ENCODE measurements at regions not wholly inside any gene's neighbourhood (a gene's known extent, or its start where the extent isn't known, plus 50 kb on each side); places are given as distances from the start of the nearest gene placed in this dataset.

DNA sequence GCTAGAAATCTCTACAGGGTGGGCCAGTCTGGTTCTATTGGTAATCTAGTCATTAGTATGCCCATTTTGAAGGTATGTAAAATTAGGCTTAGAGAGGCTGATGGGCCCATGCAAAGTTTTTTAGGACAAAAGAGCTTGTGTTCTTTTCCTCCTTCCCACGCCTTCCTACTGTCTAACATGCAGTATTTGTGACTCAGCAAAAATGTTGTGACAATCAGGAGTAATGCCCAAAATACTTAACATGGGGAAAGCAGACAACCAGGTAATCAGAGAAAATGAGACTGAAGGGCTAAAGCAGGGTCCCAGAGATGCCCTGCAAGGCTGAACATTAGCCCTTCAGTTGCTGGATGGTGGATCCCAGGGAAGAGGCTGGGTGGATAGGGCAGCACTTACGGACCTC lies 437.9 kb downstream of the BCL11B start (continued):
- TF ChIP-seq, protein P1, sequence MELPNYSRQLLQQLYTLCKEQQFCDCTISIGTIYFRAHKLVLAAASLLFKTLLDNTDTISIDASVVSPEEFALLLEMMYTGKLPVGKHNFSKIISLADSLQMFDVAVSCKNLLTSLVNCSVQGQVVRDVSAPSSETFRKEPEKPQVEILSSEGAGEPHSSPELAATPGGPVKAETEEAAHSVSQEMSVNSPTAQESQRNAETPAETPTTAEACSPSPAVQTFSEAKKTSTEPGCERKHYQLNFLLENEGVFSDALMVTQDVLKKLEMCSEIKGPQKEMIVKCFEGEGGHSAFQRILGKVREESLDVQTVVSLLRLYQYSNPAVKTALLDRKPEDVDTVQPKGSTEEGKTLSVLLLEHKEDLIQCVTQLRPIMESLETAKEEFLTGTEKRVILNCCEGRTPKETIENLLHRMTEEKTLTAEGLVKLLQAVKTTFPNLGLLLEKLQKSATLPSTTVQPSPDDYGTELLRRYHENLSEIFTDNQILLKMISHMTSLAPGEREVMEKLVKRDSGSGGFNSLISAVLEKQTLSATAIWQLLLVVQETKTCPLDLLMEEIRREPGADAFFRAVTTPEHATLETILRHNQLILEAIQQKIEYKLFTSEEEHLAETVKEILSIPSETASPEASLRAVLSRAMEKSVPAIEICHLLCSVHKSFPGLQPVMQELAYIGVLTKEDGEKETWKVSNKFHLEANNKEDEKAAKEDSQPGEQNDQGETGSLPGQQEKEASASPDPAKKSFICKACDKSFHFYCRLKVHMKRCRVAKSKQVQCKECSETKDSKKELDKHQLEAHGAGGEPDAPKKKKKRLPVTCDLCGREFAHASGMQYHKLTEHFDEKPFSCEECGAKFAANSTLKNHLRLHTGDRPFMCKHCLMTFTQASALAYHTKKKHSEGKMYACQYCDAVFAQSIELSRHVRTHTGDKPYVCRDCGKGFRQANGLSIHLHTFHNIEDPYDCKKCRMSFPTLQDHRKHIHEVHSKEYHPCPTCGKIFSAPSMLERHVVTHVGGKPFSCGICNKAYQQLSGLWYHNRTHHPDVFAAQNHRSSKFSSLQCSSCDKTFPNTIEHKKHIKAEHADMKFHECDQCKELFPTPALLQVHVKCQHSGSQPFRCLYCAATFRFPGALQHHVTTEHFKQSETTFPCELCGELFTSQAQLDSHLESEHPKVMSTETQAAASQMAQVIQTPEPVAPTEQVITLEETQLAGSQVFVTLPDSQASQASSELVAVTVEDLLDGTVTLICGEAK (IDR thresholded peaks at IDR 0.05), result no peak
- TF ChIP-seq, protein P1 (CRISPR knock-in tag; IDR thresholded peaks at IDR 0.05), result no peak

DNA sequence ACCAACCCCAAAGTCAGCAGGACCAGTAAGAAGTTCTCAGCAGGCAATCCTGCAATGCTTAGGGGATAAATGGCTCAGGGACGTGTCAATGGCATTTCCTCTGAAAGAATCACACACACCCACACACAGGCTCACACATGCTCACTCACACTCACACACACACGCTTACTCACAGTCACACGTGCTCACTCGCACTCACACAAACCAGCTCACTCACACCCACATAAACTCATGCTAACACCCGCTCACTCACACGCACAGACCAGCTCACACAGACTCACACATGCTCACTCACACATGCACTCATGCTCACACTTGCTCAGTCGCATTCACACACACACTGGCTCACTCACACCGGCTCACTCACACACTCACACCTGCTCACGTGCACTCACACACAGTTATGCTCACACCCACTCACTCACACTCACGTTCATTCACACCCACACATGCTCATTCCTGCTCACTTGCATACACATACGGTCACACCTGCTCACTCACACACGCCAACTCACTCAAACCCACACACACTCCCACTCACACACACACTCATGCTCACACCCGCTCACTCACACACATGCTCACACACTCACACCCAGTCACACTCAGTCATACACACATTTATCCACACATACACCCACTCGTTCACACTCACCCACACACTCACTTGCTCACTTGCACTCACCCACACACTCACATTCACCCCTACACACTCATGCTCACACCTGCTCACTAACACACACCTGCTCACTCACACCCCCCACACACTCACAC lies 436.8 kb downstream of the BCL11B start:
- Histone ChIP-seq H3K4me2 (ENCODE audit: low read depth, low read length) (no peak overlapping the region), H3K9me3 (ENCODE audit: low read length) (no peaks in the 10 kb centered on the region), H3K4me1 (ENCODE audit: insufficient read depth, low read length) (no peaks in the 10 kb centered on the region), H3K36me3 (replicated peaks in 1 of 2; ENCODE audit: control insufficient read depth in 1 of 2, insufficient read depth in 2 of 2, low read length in 2 of 2) (no peaks in the 10 kb centered on the region), H3K79me2 (ENCODE audit: insufficient read depth, low read length) (no peaks in the 10 kb centered on the region), H4K20me1 (ENCODE audit: insufficient read depth, low read length) (no peaks in the 10 kb centered on the region), H2AFZ (ENCODE audit: low read length) (no peak overlapping the region), H3K27me3 (ENCODE audit: control insufficient read depth in 1 of 2, insufficient read depth in 2 of 2, low read length in 2 of 2) (no peaks in the 10 kb centered on the region; a peak in 1 of 5 replicates), H3K4me3 (replicated peaks in 1 of 3; ENCODE audit: insufficient read depth in 1 of 3, low read depth in 2 of 3, low read length in 3 of 3) (no peak overlapping the region), H3K27ac (ENCODE audit: extremely low read length, insufficient read depth, low read length) (no peak overlapping the region), H3K9ac (ENCODE audit: insufficient read depth, low read depth, low read length) (no peak overlapping the region)
- no TSS peak for BruUV-seq (replicated peaks)
- ChIA-PET POLR2A (no interaction called here), CTCF (ENCODE audit: low intra/inter-chr PET ratio, low total read pairs) (no interaction called here)
- ATAC-seq, result no peak
- in situ Hi-C loops (cut with HindIII; ENCODE audit: extremely low pct_ligation_motif_present, low pct_unique_long_range_greater_than_20kb), result no loop called here
- DNase-seq (ENCODE audit: low spot score), result no peak
- 29% methylated on average over 13 of the region's 14 CpGs for WGBS (ENCODE audit: low lambda C conversion rate)
- no peak for TF ChIP-seq CEBPZ (IDR thresholded peaks at IDR 0.05; ENCODE audit: low read length)
- TF ChIP-seq, protein P2, sequence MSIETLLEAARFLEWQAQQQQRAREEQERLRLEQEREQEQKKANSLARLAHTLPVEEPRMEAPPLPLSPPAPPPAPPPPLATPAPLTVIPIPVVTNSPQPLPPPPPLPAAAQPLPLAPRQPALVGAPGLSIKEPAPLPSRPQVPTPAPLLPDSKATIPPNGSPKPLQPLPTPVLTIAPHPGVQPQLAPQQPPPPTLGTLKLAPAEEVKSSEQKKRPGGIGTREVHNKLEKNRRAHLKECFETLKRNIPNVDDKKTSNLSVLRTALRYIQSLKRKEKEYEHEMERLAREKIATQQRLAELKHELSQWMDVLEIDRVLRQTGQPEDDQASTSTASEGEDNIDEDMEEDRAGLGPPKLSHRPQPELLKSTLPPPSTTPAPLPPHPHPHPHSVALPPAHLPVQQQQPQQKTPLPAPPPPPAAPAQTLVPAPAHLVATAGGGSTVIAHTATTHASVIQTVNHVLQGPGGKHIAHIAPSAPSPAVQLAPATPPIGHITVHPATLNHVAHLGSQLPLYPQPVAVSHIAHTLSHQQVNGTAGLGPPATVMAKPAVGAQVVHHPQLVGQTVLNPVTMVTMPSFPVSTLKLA (IDR thresholded peaks at IDR 0.05), result peak; percentile 52
- TF ChIP-seq SP1 (IDR thresholded peaks at IDR 0.05), result 0 out of 2 replicates have a peak, but pooled peaks have one; percentile 1
- no peak for TF ChIP-seq SP1 (CRISPR knock-in tag; IDR thresholded peaks at IDR 0.05)
- intact Hi-C loops (cut with micrococcal nuclease; ENCODE audit: unreplicated experiment), result no loop called here
- FAIRE-seq, result no peak

Measured in HepG2 (cell line).